HepG2 (cell line): ENCODE measurements at regions not wholly inside any gene's neighbourhood (a gene's known extent, or its start where the extent isn't known, plus 50 kb on each side); places are given as distances from the start of the nearest gene placed in this dataset.

Experiments used
- ATAC-seq: fragments of 200-7000 bp; cut with Tn5 transposase; 3 replicates; pipeline ENCODE4 v1.9.1; 2020; ENCODE audit warnings: mild to moderate bottlenecking, moderate library complexity
- BruUV-seq: library from RNA; stranded (reverse); fragments of 400-500 nt; replicated peaks from 2 replicates; lab custom pipeline; 2021; lab: Mats Ljungman, UMichigan
- CTCF ChIA-PET: fragments of 300-600 bp; formaldehyde crosslinking; extraction: SDS; loops from one replicate; lab custom pipeline; 2021; ENCODE audit warnings: low total read pairs, inconsistent platforms, low intra/inter-chr PET ratio; lab: Yijun Ruan, JAX
- POLR2A ChIA-PET: fragments of 350-600 bp; sonication (Branson Sonifier 250); formaldehyde crosslinking; loops from one replicate; lab custom pipeline; 2020; ENCODE audit warnings: antibody characterized with exemption, inconsistent platforms; lab: Yijun Ruan, JAX
- DNase-seq: peaks from one replicate; pipeline ENCODE4 v3.0.0-alpha.2; 2015; ENCODE audit warnings: low spot score
- FAIRE-seq: peaks from 3 replicates; lab custom pipeline; 2011; peaks lifted over from hg19 to GRCh38; lab: Jason Lieb, UNC
- H2AFZ ChIP-seq: one replicate; pipeline ENCODE4 v1.6.1; 2011; ENCODE audit warnings: low read length, inconsistent platforms
- H3K27ac ChIP-seq: fragments of 300-600 bp; 3 replicates; pipeline ENCODE4 v1.8.0; 2011; ENCODE audit warnings: mixed run types, mild to moderate bottlenecking, mixed read lengths, low read length, inconsistent platforms; ENCODE audit not compliant: insufficient read depth; ENCODE audit errors: extremely low read length
- H3K27me3 ChIP-seq, 2 experiments: fragments of 200-600 bp in 1 of 2; 2 replicates in 1 of 2; 3 replicates in 1 of 2; pipeline versions ENCODE4 v1.6.0 to v1.8.0; 2011; ENCODE audit warnings: low read length in 2 of 2, mild to moderate bottlenecking in 2 of 2, moderate library complexity in 2 of 2, inconsistent platforms in 1 of 2; ENCODE audit not compliant: insufficient read depth in 2 of 2, control insufficient read depth in 1 of 2
- H3K36me3 ChIP-seq, 2 experiments: fragments of 200-600 bp in 1 of 2; replicated peaks in 1 of 2; 2 replicates in 1 of 2; 3 replicates in 1 of 2; pipeline versions ENCODE4 v1.5.1 to v1.8.0; 2011; ENCODE audit warnings: low read length in 2 of 2, inconsistent platforms in 1 of 2; ENCODE audit not compliant: insufficient read depth in 2 of 2, control insufficient read depth in 1 of 2
- H3K4me1 ChIP-seq: 2 replicates; pipeline ENCODE4 v1.5.1; 2012; ENCODE audit warnings: low read length, inconsistent platforms; ENCODE audit not compliant: insufficient read depth
- H3K4me2 ChIP-seq: 2 replicates; pipeline ENCODE4 v1.6.0; 2011; ENCODE audit warnings: low read depth, low read length, inconsistent platforms
- H3K4me3 ChIP-seq, 3 experiments: fragments of 200-600 bp in 1 of 3; sonication (generic), shearing (Covaris generic) in 1 of 3; replicated peaks in 1 of 3; 2 replicates each; pipeline ENCODE4 v1.5.1; 2011 to 2016; ENCODE audit warnings: low read length in 3 of 3, inconsistent platforms in 2 of 3, low read depth in 2 of 3, mild to moderate bottlenecking in 2 of 3, control low read depth in 1 of 3, mixed read lengths in 1 of 3; ENCODE audit not compliant: insufficient read depth in 1 of 3
- H3K79me2 ChIP-seq: one replicate; pipeline ENCODE4 v1.6.1; 2011; ENCODE audit warnings: low read length, inconsistent platforms; ENCODE audit not compliant: insufficient read depth
- H3K9ac ChIP-seq: 2 replicates; pipeline ENCODE4 v1.6.0; 2011; ENCODE audit warnings: mild to moderate bottlenecking, low read depth, low read length, inconsistent platforms; ENCODE audit not compliant: insufficient read depth
- H3K9me3 ChIP-seq: 2 replicates; pipeline ENCODE4 v1.5.1; 2012; ENCODE audit warnings: mild to moderate bottlenecking, low read length
- H4K20me1 ChIP-seq: 2 replicates; pipeline ENCODE4 v1.6.0; 2011; ENCODE audit warnings: inconsistent platforms, mild to moderate bottlenecking, low read length, moderate library complexity; ENCODE audit not compliant: insufficient read depth
- HOXA5 ChIP-seq: sonication (generic); formaldehyde crosslinking; IDR thresholded peaks from 2 replicates; pipeline ENCODE4 v1.4.0; 2020; ENCODE audit warnings: missing genetic modification reagents
- KDM6A ChIP-seq: IDR thresholded peaks from 2 replicates; pipeline ENCODE4 v1.6.1; 2016; ENCODE audit warnings: low read depth
- SALL1 ChIP-seq: sonication (generic); formaldehyde crosslinking; IDR thresholded peaks from 2 replicates; pipeline ENCODE4 v1.8.0; 2022; ENCODE audit warnings: mild to moderate bottlenecking, missing genetic modification reagents
- SNAPC4 ChIP-seq: sonication (generic); formaldehyde crosslinking; IDR thresholded peaks from 2 replicates; pipeline ENCODE4 v1.4.0; 2020; ENCODE audit warnings: mild to moderate bottlenecking, missing genetic modification reagents
- SRF ChIP-seq: IDR thresholded peaks from 2 replicates; pipeline ENCODE4 v1.6.1; 2011; ENCODE audit warnings: mild to moderate bottlenecking, low read depth, low read length, moderate library complexity
- TRIM24 ChIP-seq: sonication (generic); formaldehyde crosslinking; IDR thresholded peaks from 2 replicates; pipeline ENCODE4 v1.8.0; 2022; ENCODE audit warnings: mild to moderate bottlenecking, missing genetic modification reagents
- XBP1 ChIP-seq: sonication (generic); formaldehyde crosslinking; IDR thresholded peaks from 2 replicates; pipeline ENCODE4 v1.5.0; 2020; ENCODE audit warnings: missing genetic modification reagents
- ZBTB38 ChIP-seq: sonication (generic); formaldehyde crosslinking; IDR thresholded peaks from 2 replicates; pipeline ENCODE4 v1.5.1; 2020; ENCODE audit warnings: mild to moderate bottlenecking, missing genetic modification reagents
- ZNF414 ChIP-seq: sonication (generic); formaldehyde crosslinking; IDR thresholded peaks from 2 replicates; pipeline ENCODE4 v1.5.0; 2020; ENCODE audit warnings: missing genetic modification reagents
- ZNF558 ChIP-seq: sonication (generic); formaldehyde crosslinking; IDR thresholded peaks from 2 replicates; pipeline ENCODE4 v1.9.0; 2022; ENCODE audit warnings: mild to moderate bottlenecking, missing genetic modification reagents, borderline replicate concordance
- ZNF615 ChIP-seq: sonication (generic); formaldehyde crosslinking; IDR thresholded peaks from 2 replicates; pipeline ENCODE4 v1.5.0; 2020; ENCODE audit warnings: mild to moderate bottlenecking, missing genetic modification reagents, borderline replicate concordance
- WGBS: methylation state at CpG from one replicate; pipeline ENCODE4 v1.1.6; 2017; ENCODE audit warnings: low lambda C conversion rate; 5-methylcytosine and 5-hydroxymethylcytosine counted together
- in situ Hi-C: cut with HindIII; loops from 2 replicates; pipeline ENCODE4 v1.10.0; 2017; ENCODE audit warnings: low pct_unique_long_range_greater_than_20kb; ENCODE audit not compliant: extremely low pct_ligation_motif_present
- intact Hi-C: fragments of 100-400 bp; cut with micrococcal nuclease; formaldehyde crosslinking; loops from one replicate; pipeline ENCODE4 v1.10.0; 2022; ENCODE audit not compliant: unreplicated experiment

- no peak for TF ChIP-seq SNAPC4 (CRISPR knock-in tag)
- TF ChIP-seq SALL1 (CRISPR knock-in tag) = no peak
- TF ChIP-seq SRF = no peak
Measured at GRCh38 chr13:61247149-61247936, 168.3 kb downstream of the PCDH20 start (continued).

- TF ChIP-seq HOXA5 (no peak), ZNF414 (CRISPR knock-in tag) (no peak), KDM6A (CRISPR knock-in tag) (no peak), XBP1 (CRISPR knock-in tag) (no peak), ZNF615 (CRISPR knock-in tag) (no peak), TRIM24 (CRISPR knock-in tag) (no peak), ZNF558 (CRISPR knock-in tag) (no peak), ZBTB38 (CRISPR knock-in tag) (no peak)
- TF ChIP-seq, all 625 proteins: peak for 0
- POLR2A ChIA-PET = no interaction called here
- Histone ChIP-seq H3K27ac (no peak overlapping the region), H3K79me2 (no peaks in the 10 kb centered on the region), H3K4me3 (no peak overlapping the region), H4K20me1 (no peaks in the 10 kb centered on the region), H3K4me2 (no peak overlapping the region), H3K9me3 (no peaks in the 10 kb centered on the region), H2AFZ (no peak overlapping the region), H3K36me3 (no peaks in the 10 kb centered on the region), H3K4me1 (no peaks in the 10 kb centered on the region), H3K9ac (no peak overlapping the region), H3K27me3 (no peaks in the 10 kb centered on the region)
- intact Hi-C loops = no loop called here
- FAIRE-seq = no peak
- no peak for DNase-seq
- BruUV-seq = no TSS peak
- 9% methylated on average over 2 of the region's 2 CpGs for WGBS
- in situ Hi-C loops = no loop called here
- ATAC-seq = no peak
- CTCF ChIA-PET = no interaction called here
Measured at GRCh38 chr13:61246351-61246750, 169.3 kb downstream of the PCDH20 start.
